ENCODE measurements at regions not wholly inside any gene's neighbourhood (a gene's known extent, or its start where the extent isn't known, plus 50 kb on each side); places are given as distances from the start of the nearest gene placed in this dataset.
A peak's percentile ranks its signal among the peaks of the same experiment; 100 is the strongest.

DNA sequence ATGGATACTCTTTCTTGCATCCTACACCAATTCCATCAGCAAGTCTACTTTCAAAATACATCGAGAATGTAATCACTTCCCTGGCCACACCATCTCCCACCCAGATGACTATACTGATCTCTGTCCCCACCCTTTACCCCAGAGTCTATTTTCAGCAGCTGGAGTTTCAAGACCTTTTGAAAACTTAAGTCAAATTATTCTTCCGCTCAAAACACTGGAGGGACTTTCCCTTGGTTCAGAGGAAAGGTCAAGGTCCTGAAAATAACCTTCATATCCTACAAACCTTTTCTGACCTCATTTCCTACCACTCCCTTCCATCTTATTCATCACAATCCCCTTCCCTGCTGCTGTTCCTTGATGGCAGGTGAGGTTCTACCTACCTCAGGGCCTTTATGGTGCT lies 58.8 kb upstream of the LYPD6 start:
- intact Hi-C loops (cut with DNase I; ENCODE audit: low total_unique reads): no loop called here
- Histone ChIP-seq H3K9me3 (no peaks in the 10 kb centered on the region), H3K36me3 (no peaks in the 10 kb centered on the region), H3K4me3 (no peak overlapping the region), H3K4me1 (no peaks in the 10 kb centered on the region), H3K27ac (no peak overlapping the region), H3K27me3 (no peaks in the 10 kb centered on the region)
- TF ChIP-seq, protein P1, sequence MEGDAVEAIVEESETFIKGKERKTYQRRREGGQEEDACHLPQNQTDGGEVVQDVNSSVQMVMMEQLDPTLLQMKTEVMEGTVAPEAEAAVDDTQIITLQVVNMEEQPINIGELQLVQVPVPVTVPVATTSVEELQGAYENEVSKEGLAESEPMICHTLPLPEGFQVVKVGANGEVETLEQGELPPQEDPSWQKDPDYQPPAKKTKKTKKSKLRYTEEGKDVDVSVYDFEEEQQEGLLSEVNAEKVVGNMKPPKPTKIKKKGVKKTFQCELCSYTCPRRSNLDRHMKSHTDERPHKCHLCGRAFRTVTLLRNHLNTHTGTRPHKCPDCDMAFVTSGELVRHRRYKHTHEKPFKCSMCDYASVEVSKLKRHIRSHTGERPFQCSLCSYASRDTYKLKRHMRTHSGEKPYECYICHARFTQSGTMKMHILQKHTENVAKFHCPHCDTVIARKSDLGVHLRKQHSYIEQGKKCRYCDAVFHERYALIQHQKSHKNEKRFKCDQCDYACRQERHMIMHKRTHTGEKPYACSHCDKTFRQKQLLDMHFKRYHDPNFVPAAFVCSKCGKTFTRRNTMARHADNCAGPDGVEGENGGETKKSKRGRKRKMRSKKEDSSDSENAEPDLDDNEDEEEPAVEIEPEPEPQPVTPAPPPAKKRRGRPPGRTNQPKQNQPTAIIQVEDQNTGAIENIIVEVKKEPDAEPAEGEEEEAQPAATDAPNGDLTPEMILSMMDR (IDR thresholded peaks at IDR 0.05): no peak
- TF ChIP-seq POLR2A (IDR thresholded peaks at IDR 0.05): no peak
- no peak for DNase-seq

DNA sequence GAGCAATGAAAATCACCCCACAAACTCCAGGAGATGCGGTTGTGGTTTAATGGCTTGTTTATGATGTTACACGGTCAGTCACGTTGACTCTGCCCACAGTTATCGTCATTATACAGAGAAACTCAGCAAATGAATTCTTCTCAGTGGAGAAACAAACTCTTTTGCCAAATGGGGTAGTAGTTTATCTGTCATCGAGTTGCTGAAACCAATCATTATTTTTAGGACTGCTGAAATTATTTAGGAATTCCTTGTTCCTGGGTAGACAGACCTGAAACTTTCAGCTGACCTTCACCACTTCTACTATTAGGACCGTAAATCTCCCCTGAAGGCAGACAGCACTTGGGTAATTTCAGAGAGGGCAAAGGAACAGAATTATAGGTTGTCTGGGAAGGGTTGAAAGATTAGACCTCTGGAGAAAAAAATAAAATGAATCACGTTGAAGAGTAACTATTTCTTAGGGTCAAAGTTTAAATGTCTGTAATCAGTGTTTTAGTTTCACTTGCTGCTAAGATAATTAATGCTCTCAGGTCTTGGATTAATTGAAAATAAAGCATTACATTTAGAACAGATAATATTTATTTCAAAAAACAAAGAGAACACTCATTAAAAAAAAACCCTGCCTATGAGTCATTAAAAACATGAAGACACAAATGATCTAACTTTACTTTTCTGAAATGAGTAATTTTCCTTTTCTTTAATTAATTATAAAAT lies 52.1 kb upstream of the LYPD6 start:
- TF ChIP-seq POLR2A (IDR thresholded peaks at IDR 0.05): no peak
- TF ChIP-seq, protein P1 (IDR thresholded peaks at IDR 0.05): no peak
- intact Hi-C loops (cut with DNase I; ENCODE audit: low total_unique reads): no loop called here
- H3K36me3 ChIP-seq: no peaks in the 10 kb centered on the region
- H3K27me3 ChIP-seq: no peaks in the 10 kb centered on the region
- H3K4me1 ChIP-seq: no peaks in the 10 kb centered on the region
- no peaks in the 10 kb centered on the region for H3K9me3 ChIP-seq
- DNase-seq: no peak
- H3K27ac ChIP-seq: peak overlapping the region in 1 of 2 donors; percentile 10
- no peak overlapping the region for H3K4me3 ChIP-seq

DNA sequence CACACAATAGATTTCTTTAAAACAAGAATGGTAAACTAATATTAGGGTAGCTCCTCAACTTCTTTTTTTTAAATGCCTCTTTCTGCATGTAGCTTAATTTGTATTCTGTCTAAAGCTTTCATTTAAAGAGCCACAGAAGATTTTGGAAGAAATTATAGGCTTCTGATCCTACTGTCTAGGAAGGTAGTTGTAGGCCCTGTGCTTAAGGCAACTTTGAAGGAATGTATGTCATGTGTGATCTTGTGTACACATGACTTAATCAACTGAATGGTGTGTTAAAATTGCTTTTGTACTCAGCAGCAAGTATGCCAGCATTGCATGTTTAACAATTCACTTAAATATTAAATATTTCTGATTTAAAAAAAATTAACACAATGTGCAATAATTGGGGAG lies 51.5 kb upstream of the LYPD6 start:
- Histone ChIP-seq H3K4me1 (no peaks in the 10 kb centered on the region), H3K27ac (no peak overlapping the region), H3K4me3 (no peak overlapping the region), H3K9me3 (no peaks in the 10 kb centered on the region), H3K36me3 (no peaks in the 10 kb centered on the region), H3K27me3 (no peaks in the 10 kb centered on the region)
- DNase-seq: no peak
- TF ChIP-seq, protein P1 (IDR thresholded peaks at IDR 0.05): no peak
- no peak for TF ChIP-seq POLR2A (IDR thresholded peaks at IDR 0.05)
- intact Hi-C loops (cut with DNase I; ENCODE audit: low total_unique reads): no loop called here

Measured in uterus (tissue), 3 donors.